ENCODE measurements at regions not wholly inside any gene's neighbourhood (a gene's known extent, or its start where the extent isn't known, plus 50 kb on each side); places are given as distances from the start of the nearest gene placed in this dataset.

GRCh38 chr2:104502901-104503300 is 351.0 kb upstream of the POU3F3 start:
- TF ChIP-seq, protein P1, sequence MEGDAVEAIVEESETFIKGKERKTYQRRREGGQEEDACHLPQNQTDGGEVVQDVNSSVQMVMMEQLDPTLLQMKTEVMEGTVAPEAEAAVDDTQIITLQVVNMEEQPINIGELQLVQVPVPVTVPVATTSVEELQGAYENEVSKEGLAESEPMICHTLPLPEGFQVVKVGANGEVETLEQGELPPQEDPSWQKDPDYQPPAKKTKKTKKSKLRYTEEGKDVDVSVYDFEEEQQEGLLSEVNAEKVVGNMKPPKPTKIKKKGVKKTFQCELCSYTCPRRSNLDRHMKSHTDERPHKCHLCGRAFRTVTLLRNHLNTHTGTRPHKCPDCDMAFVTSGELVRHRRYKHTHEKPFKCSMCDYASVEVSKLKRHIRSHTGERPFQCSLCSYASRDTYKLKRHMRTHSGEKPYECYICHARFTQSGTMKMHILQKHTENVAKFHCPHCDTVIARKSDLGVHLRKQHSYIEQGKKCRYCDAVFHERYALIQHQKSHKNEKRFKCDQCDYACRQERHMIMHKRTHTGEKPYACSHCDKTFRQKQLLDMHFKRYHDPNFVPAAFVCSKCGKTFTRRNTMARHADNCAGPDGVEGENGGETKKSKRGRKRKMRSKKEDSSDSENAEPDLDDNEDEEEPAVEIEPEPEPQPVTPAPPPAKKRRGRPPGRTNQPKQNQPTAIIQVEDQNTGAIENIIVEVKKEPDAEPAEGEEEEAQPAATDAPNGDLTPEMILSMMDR (IDR thresholded peaks at IDR 0.05; ENCODE audit: insufficient read depth, low read length, poor library complexity, severe bottlenecking), result no peak
- no peak for TF ChIP-seq EZH2phosphoT487 (conservative IDR thresholded peaks at IDR 0.05; ENCODE audit: low read length)
